ENCODE measurements at regions not wholly inside any gene's neighbourhood (a gene's known extent, or its start where the extent isn't known, plus 50 kb on each side); places are given as distances from the start of the nearest gene placed in this dataset.
"Not testable (repeated sequence)": the region's sequence is repeated elsewhere in the genome, so short reads cannot be mapped to it uniquely, and the experiment has no call there.

DNA sequence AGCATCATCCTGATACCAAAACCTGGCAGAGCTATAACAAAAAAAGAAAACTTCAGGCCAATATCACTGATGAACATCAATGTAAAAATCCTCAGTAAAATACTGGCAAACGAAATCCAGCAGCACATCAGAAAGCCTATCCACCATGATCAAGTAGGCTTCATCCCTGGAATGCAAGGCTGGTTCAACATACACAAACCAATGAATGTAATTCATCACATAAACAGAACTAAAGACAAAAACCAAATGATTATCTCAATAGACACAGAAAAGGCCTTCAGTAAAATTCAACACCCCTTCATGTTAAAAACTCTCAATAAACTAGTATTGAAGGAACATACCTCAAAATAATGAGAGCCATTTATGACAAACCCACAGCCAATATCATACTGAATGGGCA, 58.7 kb upstream of the SNRK start:
- TF ChIP-seq, protein P1, sequence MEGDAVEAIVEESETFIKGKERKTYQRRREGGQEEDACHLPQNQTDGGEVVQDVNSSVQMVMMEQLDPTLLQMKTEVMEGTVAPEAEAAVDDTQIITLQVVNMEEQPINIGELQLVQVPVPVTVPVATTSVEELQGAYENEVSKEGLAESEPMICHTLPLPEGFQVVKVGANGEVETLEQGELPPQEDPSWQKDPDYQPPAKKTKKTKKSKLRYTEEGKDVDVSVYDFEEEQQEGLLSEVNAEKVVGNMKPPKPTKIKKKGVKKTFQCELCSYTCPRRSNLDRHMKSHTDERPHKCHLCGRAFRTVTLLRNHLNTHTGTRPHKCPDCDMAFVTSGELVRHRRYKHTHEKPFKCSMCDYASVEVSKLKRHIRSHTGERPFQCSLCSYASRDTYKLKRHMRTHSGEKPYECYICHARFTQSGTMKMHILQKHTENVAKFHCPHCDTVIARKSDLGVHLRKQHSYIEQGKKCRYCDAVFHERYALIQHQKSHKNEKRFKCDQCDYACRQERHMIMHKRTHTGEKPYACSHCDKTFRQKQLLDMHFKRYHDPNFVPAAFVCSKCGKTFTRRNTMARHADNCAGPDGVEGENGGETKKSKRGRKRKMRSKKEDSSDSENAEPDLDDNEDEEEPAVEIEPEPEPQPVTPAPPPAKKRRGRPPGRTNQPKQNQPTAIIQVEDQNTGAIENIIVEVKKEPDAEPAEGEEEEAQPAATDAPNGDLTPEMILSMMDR (IDR thresholded peaks at IDR 0.05): not testable (repeated sequence)
- not testable (repeated sequence) for TF ChIP-seq POLR2AphosphoS5 (IDR thresholded peaks at IDR 0.05; ENCODE audit: low read depth, low read length)
